ENCODE measurements at regions not wholly inside any gene's neighbourhood (a gene's known extent, or its start where the extent isn't known, plus 50 kb on each side); places are given as distances from the start of the nearest gene placed in this dataset.

GRCh38 chr15:31439328-31439727, 112.7 kb downstream of the KLF13 start:
- peaks cover 12% of the 10 kb centered on the region for H3K4me1 ChIP-seq (ENCODE audit: insufficient read depth, low read length)
- H3K4me2 ChIP-seq (ENCODE audit: low read depth, low read length): no peak overlapping the region
- WGBS (ENCODE audit: low lambda C conversion rate): 14% methylated on average over 1 of the region's 10 CpGs
- peak; percentile 35 for DNase-seq (ENCODE audit: low spot score)
- peaks cover 0 to 7% of the 10 kb centered on the region in 2 experiments; a peak in 2 of 5 replicates for H3K27me3 ChIP-seq (ENCODE audit: control insufficient read depth in 1 of 2, insufficient read depth in 2 of 2, low read length in 2 of 2)
- H3K9ac ChIP-seq (ENCODE audit: insufficient read depth, low read depth, low read length): no peak overlapping the region
- intact Hi-C loops (cut with micrococcal nuclease; ENCODE audit: unreplicated experiment): loop anchor here (1.0 to 10.0 kb wide), 2 partner anchors 51 to 115 kb away; partner anchors contain the start of gene KLF13
- no TSS peak for BruUV-seq (replicated peaks)
- ATAC-seq: peak; percentile 79
- H3K9me3 ChIP-seq (ENCODE audit: low read length): no peaks in the 10 kb centered on the region
- no peak overlapping the region for H2AFZ ChIP-seq (ENCODE audit: low read length)
- ChIA-PET POLR2A (no interaction called here), CTCF (ENCODE audit: low intra/inter-chr PET ratio, low total read pairs) (interaction anchor here (0.7 to 3.0 kb wide), 4 partner anchors 10 to 51 kb away, joined by 3 to 18 read pairs (median 6); no protein-coding TSS in a partner anchor)
- peak; percentile 56 for FAIRE-seq
- in situ Hi-C loops (cut with HindIII; ENCODE audit: extremely low pct_ligation_motif_present, low pct_unique_long_range_greater_than_20kb): loop anchor here (5.0 to 25.0 kb wide), 3 partner anchors 48 to 652 kb away; no protein-coding TSS in a partner anchor
- no peaks in the 10 kb centered on the region for H3K79me2 ChIP-seq (ENCODE audit: insufficient read depth, low read length)
- no peaks in the 10 kb centered on the region for H4K20me1 ChIP-seq (ENCODE audit: insufficient read depth, low read length)
- no peak overlapping the region for H3K4me3 ChIP-seq (replicated peaks in 1 of 3; ENCODE audit: insufficient read depth in 1 of 3, low read depth in 2 of 3, low read length in 3 of 3)
- no peak overlapping the region for H3K27ac ChIP-seq (ENCODE audit: extremely low read length, insufficient read depth, low read length)
- H3K36me3 ChIP-seq (replicated peaks in 1 of 2; ENCODE audit: control insufficient read depth in 1 of 2, insufficient read depth in 2 of 2, low read length in 2 of 2): no peaks in the 10 kb centered on the region
- TF ChIP-seq ZXDC (CRISPR knock-in tag; IDR thresholded peaks at IDR 0.05) (no peak), XRCC5 (optimal IDR thresholded peaks at IDR 0.05; ENCODE audit: low read length) (peak; percentile 39), ZMAT3 (CRISPR knock-in tag; conservative IDR thresholded peaks at IDR 0.05) (no peak), ZNF574 (CRISPR knock-in tag; IDR thresholded peaks at IDR 0.05) (0 out of 2 replicates have a peak, but pooled peaks have one; percentile 17), THRA (CRISPR knock-in tag; IDR thresholded peaks at IDR 0.05; ENCODE audit: borderline replicate concordance) (no peak), NR2F6 (IDR thresholded peaks at IDR 0.05) (peak; percentile 33; the same call in 1 of the 2 replicates), NR2F6 (CRISPR knock-in tag; IDR thresholded peaks at IDR 0.05) (peak; percentile 40; the same call in 1 of the 2 replicates), TGIF2 (CRISPR knock-in tag; IDR thresholded peaks at IDR 0.05) (0 out of 2 replicates have a peak, but pooled peaks have one; percentile 18), TCF12 (IDR thresholded peaks at IDR 0.05) (no peak), TCF12 (CRISPR knock-in tag; IDR thresholded peaks at IDR 0.05) (no peak), SALL2 (CRISPR knock-in tag; IDR thresholded peaks at IDR 0.05) (no peak), STAG1 (CRISPR knock-in tag; IDR thresholded peaks at IDR 0.05) (peak; percentile 77), SALL1 (CRISPR knock-in tag; IDR thresholded peaks at IDR 0.05) (no peak), ZNF775 (CRISPR knock-in tag; IDR thresholded peaks at IDR 0.05; ENCODE audit: borderline replicate concordance) (no peak), PRMT3 (CRISPR knock-in tag; IDR thresholded peaks at IDR 0.05; ENCODE audit: borderline replicate concordance, low read depth) (no peak), PHF21A (CRISPR knock-in tag; IDR thresholded peaks at IDR 0.05) (no peak)

Data from HepG2 (cell line).